Gastroesophageal sphincter (tissue), 4 donors: ENCODE measurements at regions not wholly inside any gene's neighbourhood (a gene's known extent, or its start where the extent isn't known, plus 50 kb on each side); places are given as distances from the start of the nearest gene placed in this dataset.

ENCODE experiments used
- ATAC-seq: fragments of 150-250 bp; one replicate; pipeline ENCODE4 v1.9.1; 2016; ENCODE audit warnings: mild to moderate bottlenecking, moderate library complexity
- H3K27ac ChIP-seq, 4 donors: fragments of 200-600 bp; sonication (generic) in 3 of 4; 1 replicate in 3 of 4; 2 replicates in 1 of 4; pipeline ENCODE4 v1.5.1; 2016 to 2019
- H3K27me3 ChIP-seq: fragments of 200-600 bp; sonication (generic); one replicate; pipeline ENCODE4 v1.5.1; 2019
- H3K36me3 ChIP-seq, 2 donors: fragments of 200-600 bp; sonication (generic); one replicate each; pipeline ENCODE4 v1.5.1; 2019; ENCODE audit warnings: control low read depth in 1 of 2
- H3K4me1 ChIP-seq, 3 donors: fragments of 200-600 bp; sonication (generic); 1 replicate in 2 of 3; 2 replicates in 1 of 3; pipeline ENCODE4 v1.5.1; 2016 to 2019; ENCODE audit warnings: control low read depth in 2 of 3
- H3K4me3 ChIP-seq, 2 donors: fragments of 200-600 bp; sonication (generic); one replicate each; pipeline ENCODE4 v1.5.1; 2019; ENCODE audit warnings: mild to moderate bottlenecking in 1 of 2, moderate library complexity in 1 of 2
- H3K9me3 ChIP-seq, 3 donors: fragments of 200-600 bp; sonication (generic); one replicate each; pipeline ENCODE4 v1.5.1; 2017 to 2019; ENCODE audit warnings: control low read depth in 2 of 3
- EP300 ChIP-seq: sonication (generic); formaldehyde crosslinking; IDR thresholded peaks from one replicate; pipeline ENCODE4 v1.6.1; 2017; ENCODE audit warnings: antibody characterized with exemption, mild to moderate bottlenecking
- POLR2A ChIP-seq, 2 donors: fragments of 450-650 bp; IDR thresholded peaks; one replicate each; pipeline ENCODE4 v1.6.1; 2017; ENCODE audit warnings: antibody characterized with exemption in 2 of 2, mild to moderate bottlenecking in 2 of 2, moderate library complexity in 1 of 2
- POLR2AphosphoS5 ChIP-seq: sonication (generic); formaldehyde crosslinking; IDR thresholded peaks from one replicate; pipeline ENCODE4 v1.6.1; 2017; ENCODE audit warnings: antibody characterized with exemption
- WGBS, 2 donors: methylation state at CpG; one replicate each; pipeline ENCODE4 v1.1.5; 2018; ENCODE audit warnings: low coverage in 1 of 2; 5-methylcytosine and 5-hydroxymethylcytosine counted together
- TF ChIP-seq, protein P1 (sequence below), 4 experiments: fragments of 200-600 bp in 2 of 4; fragments of 450-650 bp in 2 of 4; sonication (generic) in 1 of 4; IDR thresholded peaks; one replicate each; pipeline ENCODE4 v1.5.1; 2017 to 2019; ENCODE audit warnings: antibody characterized with exemption in 4 of 4, mild to moderate bottlenecking in 2 of 4, moderate library complexity in 2 of 4

- 92 to 100% methylated on average over 1 to 3 of the region's 3 CpGs for WGBS, 2 donors
- no peak for ATAC-seq
These were observed 147.8 kb downstream of the TLR5 start for GRCh38 chr1:222995236-222995580.

DNA sequence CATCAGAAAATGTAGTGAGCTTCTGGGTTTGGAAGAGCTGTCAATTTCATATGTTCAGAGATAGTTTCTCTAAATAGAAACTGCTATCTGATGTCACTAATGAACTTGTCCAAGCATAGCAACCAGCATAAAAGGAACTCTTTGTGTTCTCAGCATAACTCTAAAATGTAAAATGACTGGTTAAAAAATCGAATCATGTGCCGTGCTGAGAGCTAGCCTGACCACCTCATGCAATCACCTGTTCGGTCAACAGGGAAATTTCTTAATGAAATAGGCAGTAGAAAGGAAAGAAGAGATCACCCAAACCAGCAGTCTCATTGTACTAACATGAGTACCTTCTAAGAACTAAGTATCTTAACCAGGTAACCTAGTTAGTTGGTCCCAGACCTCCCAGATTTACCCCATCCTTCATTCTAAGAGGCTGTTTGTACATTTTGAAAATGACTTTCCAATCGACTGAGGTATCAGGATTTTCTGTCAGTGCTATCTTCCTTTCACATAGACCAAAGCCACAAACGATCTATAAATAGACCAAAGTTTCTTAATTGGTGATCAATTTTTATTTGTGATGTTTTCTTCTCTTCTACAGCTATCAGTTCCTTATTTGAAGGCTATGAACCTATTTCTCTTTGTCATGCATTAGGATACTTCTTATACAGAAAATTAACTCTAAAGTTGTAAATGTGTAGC, 147.3 kb downstream of the TLR5 start:
- no peak for TF ChIP-seq POLR2AphosphoS5
- TF ChIP-seq POLR2A (IDR thresholded peaks at IDR 0.05): no peak
- no peak for TF ChIP-seq EP300
- TF ChIP-seq, protein P1, sequence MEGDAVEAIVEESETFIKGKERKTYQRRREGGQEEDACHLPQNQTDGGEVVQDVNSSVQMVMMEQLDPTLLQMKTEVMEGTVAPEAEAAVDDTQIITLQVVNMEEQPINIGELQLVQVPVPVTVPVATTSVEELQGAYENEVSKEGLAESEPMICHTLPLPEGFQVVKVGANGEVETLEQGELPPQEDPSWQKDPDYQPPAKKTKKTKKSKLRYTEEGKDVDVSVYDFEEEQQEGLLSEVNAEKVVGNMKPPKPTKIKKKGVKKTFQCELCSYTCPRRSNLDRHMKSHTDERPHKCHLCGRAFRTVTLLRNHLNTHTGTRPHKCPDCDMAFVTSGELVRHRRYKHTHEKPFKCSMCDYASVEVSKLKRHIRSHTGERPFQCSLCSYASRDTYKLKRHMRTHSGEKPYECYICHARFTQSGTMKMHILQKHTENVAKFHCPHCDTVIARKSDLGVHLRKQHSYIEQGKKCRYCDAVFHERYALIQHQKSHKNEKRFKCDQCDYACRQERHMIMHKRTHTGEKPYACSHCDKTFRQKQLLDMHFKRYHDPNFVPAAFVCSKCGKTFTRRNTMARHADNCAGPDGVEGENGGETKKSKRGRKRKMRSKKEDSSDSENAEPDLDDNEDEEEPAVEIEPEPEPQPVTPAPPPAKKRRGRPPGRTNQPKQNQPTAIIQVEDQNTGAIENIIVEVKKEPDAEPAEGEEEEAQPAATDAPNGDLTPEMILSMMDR (IDR thresholded peaks at IDR 0.05): no peak
- Histone ChIP-seq H3K9me3 (no peaks in the 10 kb centered on the region), H3K27me3 (no peaks in the 10 kb centered on the region), H3K4me3 (no peak overlapping the region), H3K36me3 (peaks cover 0 to 39% of the 10 kb centered on the region in 2 donors), H3K27ac (no peak overlapping the region), H3K4me1 (peaks cover 0 to 11% (median 0%) of the 10 kb centered on the region in 3 donors)
- 80 to 89% methylated on average over 3 to 5 of the region's 5 CpGs for WGBS, 2 donors
- no peak for ATAC-seq

More at GRCh38 chr1:222995236-222995580, 147.8 kb downstream of the TLR5 start:
- no peaks in the 10 kb centered on the region for H3K27me3 ChIP-seq
- H3K27ac ChIP-seq: no peak overlapping the region
- peaks cover 0 to 11% (median 0%) of the 10 kb centered on the region in 3 donors for H3K4me1 ChIP-seq
- H3K9me3 ChIP-seq: no peaks in the 10 kb centered on the region
- no peak for TF ChIP-seq POLR2A (IDR thresholded peaks at IDR 0.05)
- no peak for TF ChIP-seq POLR2AphosphoS5
- TF ChIP-seq, protein P1 (IDR thresholded peaks at IDR 0.05): no peak
- TF ChIP-seq EP300: no peak
- H3K4me3 ChIP-seq: no peak overlapping the region
- H3K36me3 ChIP-seq: peaks cover 0 to 39% of the 10 kb centered on the region in 2 donors

GRCh38 chr1:222996310-222996975, 146.6 kb downstream of the TLR5 start:
- H3K27me3 ChIP-seq: no peaks in the 10 kb centered on the region
- WGBS, 2 donors: 61 to 84% methylated on average over 2 to 3 of the region's 3 CpGs
- no peak overlapping the region for H3K4me3 ChIP-seq
- no peak for ATAC-seq
- no peaks in the 10 kb centered on the region for H3K9me3 ChIP-seq
- peaks cover 0 to 11% (median 0%) of the 10 kb centered on the region in 3 donors for H3K4me1 ChIP-seq
- TF ChIP-seq POLR2A (IDR thresholded peaks at IDR 0.05): no peak
- TF ChIP-seq, protein P1 (IDR thresholded peaks at IDR 0.05): no peak
- TF ChIP-seq EP300: no peak
- no peak for TF ChIP-seq POLR2AphosphoS5
- H3K27ac ChIP-seq: no peak overlapping the region
- H3K36me3 ChIP-seq: peaks cover 0 to 39% of the 10 kb centered on the region in 2 donors

GRCh38 chr1:223000632-223001031, 142.4 kb downstream of the TLR5 start:
- no peak for TF ChIP-seq POLR2A (IDR thresholded peaks at IDR 0.05)
- TF ChIP-seq, protein P1 (IDR thresholded peaks at IDR 0.05): no peak
- TF ChIP-seq POLR2AphosphoS5: no peak
- no peak for TF ChIP-seq EP300
- H3K27me3 ChIP-seq: no peaks in the 10 kb centered on the region
- H3K36me3 ChIP-seq: peaks cover 0 to 47% of the 10 kb centered on the region in 2 donors
- H3K4me1 ChIP-seq: peaks cover 0 to 10% (median 6%) of the 10 kb centered on the region in 3 donors
- H3K4me3 ChIP-seq: no peak overlapping the region
- no peak overlapping the region for H3K27ac ChIP-seq
- no peak for ATAC-seq
- H3K9me3 ChIP-seq: no peaks in the 10 kb centered on the region
